Myocyte (in vitro differentiated cells): ENCODE measurements at regions not wholly inside any gene's neighbourhood (a gene's known extent, or its start where the extent isn't known, plus 50 kb on each side); places are given as distances from the start of the nearest gene placed in this dataset.
A peak's percentile ranks its signal among the peaks of the same experiment; 100 is the strongest.

Experiments used
- DNase-seq: peaks from one replicate; pipeline ENCODE4 v3.0.0-alpha.2; 2012; ENCODE audit warnings: low read depth

- DNase-seq = no peak
Measured at GRCh38 chr11:123258877-123259276, 63.8 kb upstream of the CLMP start.

DNA sequence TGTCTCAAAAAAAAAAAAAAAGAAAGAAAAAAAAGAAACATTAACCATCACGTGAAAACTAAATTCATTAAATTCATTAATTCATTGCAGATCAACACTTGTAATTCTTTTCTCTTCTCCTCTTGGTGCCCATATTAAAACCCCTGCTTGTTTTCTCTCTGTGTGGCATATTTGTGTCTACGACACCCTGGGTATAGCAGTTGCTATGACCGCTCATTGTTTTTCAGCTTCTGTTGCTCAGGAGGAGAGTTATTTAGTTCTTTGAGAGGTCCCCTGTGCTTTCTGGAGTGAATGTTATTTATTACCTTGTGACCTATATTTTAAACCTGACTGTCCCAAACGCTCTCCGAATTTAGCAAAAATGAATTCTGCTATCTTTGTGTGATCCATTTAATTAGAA is 62.3 kb upstream of the CLMP start:
- no peak for DNase-seq

GRCh38 chr11:123255909-123256308 is 60.9 kb upstream of the CLMP start:
- DNase-seq = no peak

DNA sequence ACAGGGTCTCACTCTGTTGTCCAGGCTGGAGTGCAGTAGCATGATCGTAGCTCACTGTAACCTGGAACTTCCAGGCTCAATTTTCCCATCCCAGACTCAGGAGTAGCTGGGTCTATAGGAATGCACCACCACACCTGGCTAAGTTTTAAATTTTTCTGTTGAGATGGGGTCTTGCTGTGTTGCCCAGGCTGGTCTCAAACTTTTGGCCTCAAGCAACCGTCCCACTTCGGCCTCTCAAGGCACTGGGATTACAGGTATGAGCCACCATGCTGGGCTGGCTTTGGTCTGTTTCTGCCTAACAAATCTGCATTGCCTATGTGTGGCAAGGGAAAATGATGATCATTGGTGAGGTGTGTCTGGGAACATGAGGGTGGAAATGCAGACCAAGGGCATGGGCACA is 59.3 kb upstream of the CLMP start:
- DNase-seq = no peak

- DNase-seq = peak; percentile 75
Measured at GRCh38 chr11:123253911-123254310, 58.9 kb upstream of the CLMP start.

DNA sequence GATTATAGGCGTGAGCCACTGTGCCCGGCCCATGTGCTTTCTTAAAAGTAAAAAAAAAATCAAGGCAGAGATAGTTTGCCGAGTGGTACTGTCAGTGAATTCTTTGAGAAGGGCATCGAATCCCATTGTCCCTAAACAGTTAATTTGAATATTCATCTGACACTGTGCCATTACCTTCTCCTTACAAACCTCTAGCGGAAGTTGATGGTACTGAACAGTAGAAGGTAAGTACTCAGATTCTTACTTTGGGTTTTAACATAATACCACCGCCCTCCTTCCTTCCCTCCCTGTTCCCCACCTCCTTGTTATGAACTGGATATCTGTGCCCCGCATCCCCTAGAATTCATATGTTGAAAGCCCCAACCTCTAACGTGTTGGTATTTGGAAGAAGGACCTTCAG is 58.2 kb upstream of the CLMP start:
- no peak for DNase-seq

DNA sequence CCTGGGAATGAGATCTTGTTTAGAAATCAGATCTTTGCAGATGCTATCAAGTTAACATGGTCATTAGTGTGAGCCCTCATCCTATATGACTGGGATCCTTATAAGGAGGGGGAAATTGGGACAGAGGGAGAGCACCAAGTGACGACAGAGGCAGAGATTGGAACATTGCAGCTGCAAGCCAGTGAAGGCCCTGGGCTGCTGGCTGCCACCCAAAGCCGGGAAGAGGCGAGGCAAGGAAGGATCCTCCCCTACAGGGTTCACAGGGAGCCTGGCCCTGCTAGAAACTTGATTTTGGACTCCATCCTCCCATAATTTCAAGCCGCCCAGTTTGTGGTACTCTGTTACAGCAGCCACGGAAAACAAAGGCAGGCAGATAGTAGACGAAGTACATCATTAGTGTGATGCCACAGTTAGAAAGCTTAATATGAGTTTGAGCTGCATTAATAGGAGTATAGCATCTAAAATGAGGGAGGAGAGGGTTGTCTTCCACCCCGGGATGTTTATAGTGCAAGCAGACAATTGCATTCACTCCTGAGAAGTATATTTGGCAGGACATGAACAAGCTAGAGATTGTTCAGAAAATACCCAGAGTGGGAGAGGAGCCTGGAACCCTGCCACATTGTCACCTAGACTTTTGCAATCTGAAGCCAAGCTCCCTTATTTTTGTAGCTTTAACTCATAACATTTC is 56.8 kb upstream of the CLMP start:
- peak; percentile 43 for DNase-seq

- no peak for DNase-seq
Measured at GRCh38 chr11:123250892-123251656, 56.0 kb upstream of the CLMP start.

GRCh38 chr11:123249354-123249753 is 54.3 kb upstream of the CLMP start:
- peak; percentile 37 for DNase-seq

- no peak for DNase-seq
Measured at GRCh38 chr11:123247813-123248379, 52.8 kb upstream of the CLMP start.

DNA sequence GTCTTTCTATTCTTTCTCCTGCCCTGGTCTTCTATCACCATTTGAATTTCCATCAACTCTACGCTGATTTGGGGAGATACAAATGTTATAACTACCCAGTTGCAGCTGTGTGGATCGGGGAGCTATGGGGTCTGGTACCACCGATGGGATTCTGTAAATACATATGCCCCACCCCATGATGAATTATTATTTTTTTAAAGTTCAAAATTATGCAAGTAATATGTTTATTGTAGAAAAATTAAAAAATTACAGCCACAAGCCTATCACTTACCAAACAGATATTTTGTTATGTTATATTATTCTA is 52.4 kb upstream of the CLMP start:
- DNase-seq = no peak

DNA sequence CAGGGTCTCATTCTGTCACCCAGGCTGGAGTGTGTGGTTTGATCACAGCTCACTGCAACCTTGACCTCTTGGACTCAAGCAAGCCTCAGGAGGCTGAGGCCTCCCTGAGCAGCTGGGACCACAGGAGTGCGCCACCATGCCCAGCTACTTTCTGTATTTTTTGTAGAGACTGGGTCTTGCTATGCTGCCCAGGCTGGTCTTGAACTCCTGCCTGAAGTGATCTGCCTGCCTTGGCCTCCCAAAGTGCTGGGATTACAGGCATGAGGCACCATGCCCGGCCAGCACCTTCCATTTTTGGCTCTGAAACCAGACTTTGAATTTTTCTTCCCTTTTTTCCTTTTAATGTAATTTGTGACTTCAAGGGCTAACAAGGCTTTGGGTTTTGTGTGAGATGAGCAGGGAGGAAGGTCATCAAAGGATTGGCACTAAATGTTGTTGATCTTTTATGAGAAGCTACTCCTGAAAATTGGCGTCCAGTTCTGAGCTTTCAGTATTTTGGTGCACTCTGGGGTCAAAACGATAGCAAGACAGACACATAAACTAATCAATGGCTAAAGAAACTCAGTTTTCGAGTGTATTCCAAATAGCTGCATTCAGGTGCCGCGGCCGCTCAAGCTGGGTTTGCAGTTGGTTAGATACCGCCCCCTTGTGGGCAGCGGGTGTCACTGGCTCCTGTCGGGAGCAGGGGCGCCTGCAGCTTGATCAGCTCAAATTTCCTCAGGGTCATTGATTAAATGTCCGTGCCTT is 51.9 kb upstream of the CLMP start:
- peak; percentile 81 for DNase-seq

GRCh38 chr11:123245567-123245966 is 50.5 kb upstream of the CLMP start:
- DNase-seq = no peak
